GM12891 (cell line): ENCODE measurements at regions not wholly inside any gene's neighbourhood (a gene's known extent, or its start where the extent isn't known, plus 50 kb on each side); places are given as distances from the start of the nearest gene placed in this dataset.

Experiments
- DNase-seq: peaks from one replicate; pipeline ENCODE4 v3.0.0; 2011; ENCODE audit warnings: low spot score; ENCODE audit not compliant: insufficient read length
- FAIRE-seq: peaks from 2 replicates; lab custom pipeline; 2011; peaks lifted over from hg19 to GRCh38; lab: Jason Lieb, UNC
- PAX5 ChIP-seq: IDR thresholded peaks from 2 replicates; pipeline ENCODE4 v1.6.1; 2011; ENCODE audit warnings: low read length, moderate library complexity, mild to moderate bottlenecking; ENCODE audit not compliant: insufficient read depth, severe bottlenecking
- POLR2A ChIP-seq: IDR thresholded peaks from 2 replicates; pipeline ENCODE4 v1.6.1; 2011; ENCODE audit warnings: low read depth, low read length, control low read depth
- POLR2AphosphoS5 ChIP-seq: IDR thresholded peaks from 2 replicates; pipeline ENCODE4 v1.6.1; 2011; ENCODE audit warnings: low read depth, low read length, control low read depth
- POU2F2 ChIP-seq: IDR thresholded peaks from 2 replicates; pipeline ENCODE4 v1.6.1; 2011; ENCODE audit warnings: low read depth, mild to moderate bottlenecking, control low read depth, low read length, moderate library complexity
- SPI1 ChIP-seq: IDR thresholded peaks from 2 replicates; pipeline ENCODE4 v1.6.1; 2011; ENCODE audit warnings: low read depth, low read length, control low read depth
- TAF1 ChIP-seq: IDR thresholded peaks from 2 replicates; pipeline ENCODE4 v1.6.1; 2011; ENCODE audit warnings: low read depth, low read length, control low read depth

DNA sequence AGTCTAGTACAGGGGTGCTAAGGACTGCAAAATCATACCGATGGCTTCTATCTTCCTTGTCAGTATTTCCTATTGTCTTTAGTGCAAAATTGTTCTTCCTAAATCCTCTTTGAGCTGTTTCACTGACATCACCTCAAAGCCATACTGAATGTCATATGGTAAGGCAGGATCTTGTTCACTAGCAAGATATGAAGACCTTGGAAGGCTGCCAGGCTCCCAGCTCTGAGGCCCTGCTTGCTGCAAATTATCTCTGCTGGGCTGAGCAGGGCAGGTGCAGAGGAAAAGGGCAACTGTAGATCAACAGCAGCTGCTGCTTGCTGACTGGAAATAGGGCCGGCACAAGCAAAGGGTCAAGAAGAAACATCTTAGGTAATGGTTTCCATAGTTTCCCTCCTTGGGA is 58.2 kb downstream of the PMAIP1 start:
- TF ChIP-seq POLR2A (no peak), POLR2AphosphoS5 (no peak), TAF1 (no peak), POU2F2 (no peak), PAX5 (no peak), SPI1 (no peak)
- FAIRE-seq (peak; percentile 82), DNase-seq (no peak)

DNA sequence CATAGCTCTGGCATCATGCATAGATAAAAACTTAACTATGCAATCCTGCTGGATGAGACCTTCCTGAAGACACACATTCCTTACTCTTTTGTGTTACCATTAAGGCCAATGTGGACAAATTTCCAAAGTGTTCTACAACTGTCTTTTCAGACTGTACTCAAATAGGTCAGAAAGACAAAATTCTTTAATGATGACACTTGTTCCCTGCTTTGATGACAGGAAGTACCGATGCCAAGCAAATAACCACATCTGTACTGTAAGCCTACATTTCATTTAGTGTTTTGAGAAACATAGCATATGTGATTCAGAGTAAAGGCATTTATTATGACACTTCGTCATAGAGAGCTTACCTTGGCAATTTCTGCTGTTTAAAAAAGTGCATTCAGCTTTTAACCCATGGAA is 55.0 kb downstream of the PMAIP1 start:
- DNase-seq = no peak
- peak; percentile 59 for FAIRE-seq
- TF ChIP-seq POU2F2 = no peak
- TF ChIP-seq POLR2AphosphoS5 = no peak
- no peak for TF ChIP-seq TAF1
- TF ChIP-seq SPI1 = no peak
- no peak for TF ChIP-seq PAX5
- TF ChIP-seq POLR2A = no peak

DNA sequence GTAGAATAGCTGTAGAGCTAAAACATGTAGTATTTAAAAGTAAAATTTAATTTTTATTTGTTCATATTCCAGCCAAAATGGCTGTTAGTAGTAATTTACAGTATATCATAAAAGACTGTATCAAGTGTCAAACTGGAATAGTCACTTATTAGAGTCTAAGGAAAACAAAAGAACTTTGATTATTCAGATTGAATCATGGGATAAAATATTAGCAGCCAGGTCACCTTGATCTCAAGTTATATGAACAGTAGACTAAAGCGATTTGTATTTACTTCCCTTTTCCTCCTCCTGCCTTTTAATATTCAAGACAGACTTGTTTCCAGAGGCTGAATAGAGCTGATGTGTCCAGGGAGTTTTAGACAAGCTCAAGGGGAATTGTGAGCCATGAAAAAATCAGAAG is 54.4 kb downstream of the PMAIP1 start:
- peak; percentile 40 for FAIRE-seq
- DNase-seq = no peak
- no peak for TF ChIP-seq TAF1
- TF ChIP-seq SPI1 = no peak
- no peak for TF ChIP-seq POLR2AphosphoS5
- TF ChIP-seq POLR2A = no peak
- TF ChIP-seq PAX5 = no peak
- no peak for TF ChIP-seq POU2F2
